ENCODE measurements at regions not wholly inside any gene's neighbourhood (a gene's known extent, or its start where the extent isn't known, plus 50 kb on each side); places are given as distances from the start of the nearest gene placed in this dataset.

DNA sequence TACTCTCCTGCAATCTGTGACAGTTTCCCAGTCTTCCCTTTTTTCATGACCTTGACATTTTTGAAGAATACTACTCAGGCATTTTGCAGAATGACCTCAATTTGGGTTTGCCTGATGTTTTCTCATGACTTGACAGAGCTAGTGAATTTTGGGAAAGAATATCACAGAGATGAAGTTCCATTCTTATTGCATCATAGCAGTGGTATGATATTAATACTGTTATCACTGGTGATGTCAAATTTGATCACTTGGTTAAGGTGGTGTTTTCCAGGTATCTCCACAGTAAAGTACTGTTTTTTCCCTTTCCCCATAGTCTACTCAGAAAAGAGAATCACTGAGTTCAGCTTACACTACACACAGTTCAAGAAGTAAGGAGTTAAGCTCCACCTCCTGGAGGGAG lies 56.2 kb upstream of the XPA start:
- H4K20me1 ChIP-seq (ENCODE audit: insufficient read depth) = no peaks in the 10 kb centered on the region
- H3K4me1 ChIP-seq (ENCODE audit: insufficient read depth) = no peaks in the 10 kb centered on the region
- H3K79me2 ChIP-seq (ENCODE audit: insufficient read depth) = no peaks in the 10 kb centered on the region
- H3F3A ChIP-seq (ENCODE audit: insufficient read depth) = no peaks in the 10 kb centered on the region
- H3K9me3 ChIP-seq (ENCODE audit: low read depth) = no peaks in the 10 kb centered on the region
- H3K27ac ChIP-seq = no peak overlapping the region
- DNase-seq = no peak
- in situ Hi-C loops (cut with MboI) = no loop called here
- no peaks in the 10 kb centered on the region for H3K9me2 ChIP-seq (ENCODE audit: insufficient read depth)
- no peak overlapping the region for H3K4me2 ChIP-seq (ENCODE audit: unreplicated experiment)
- H3K27me3 ChIP-seq (replicated peaks; ENCODE audit: insufficient read depth) = peaks cover 25% of the 10 kb centered on the region
- no peak overlapping the region for H2AFZ ChIP-seq
- H3K9ac ChIP-seq = no peak overlapping the region
- TF ChIP-seq EZH2phosphoT487 (IDR thresholded peaks at IDR 0.05; ENCODE audit: insufficient read depth, low read depth) (no peak), EZH2 (IDR thresholded peaks at IDR 0.05; ENCODE audit: insufficient read depth, poor library complexity, severe bottlenecking) (no peak)
- no peaks in the 10 kb centered on the region for H3K36me3 ChIP-seq (ENCODE audit: low read depth)
- no peak overlapping the region for H3K4me3 ChIP-seq

DNA sequence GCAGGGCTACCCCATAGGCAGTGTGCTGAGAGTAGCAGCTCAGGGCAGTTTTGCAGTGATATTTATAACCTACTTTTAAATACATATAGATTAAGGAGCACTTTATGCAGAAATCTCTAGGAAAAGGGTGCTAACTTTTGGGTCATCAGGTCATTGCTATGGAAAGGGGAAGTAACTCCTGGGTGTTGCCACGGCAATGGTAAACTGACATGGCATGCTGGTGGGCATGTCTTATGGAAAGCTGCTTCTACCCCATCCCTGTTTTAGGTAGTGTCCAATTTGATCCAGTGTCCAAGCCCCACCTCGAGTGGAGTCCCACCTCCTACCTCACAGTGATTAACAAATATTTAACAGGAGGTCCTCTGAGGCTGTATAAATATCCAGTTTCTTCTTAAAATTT lies 56.8 kb upstream of the XPA start:
- no peak overlapping the region for H3K9ac ChIP-seq

DNA sequence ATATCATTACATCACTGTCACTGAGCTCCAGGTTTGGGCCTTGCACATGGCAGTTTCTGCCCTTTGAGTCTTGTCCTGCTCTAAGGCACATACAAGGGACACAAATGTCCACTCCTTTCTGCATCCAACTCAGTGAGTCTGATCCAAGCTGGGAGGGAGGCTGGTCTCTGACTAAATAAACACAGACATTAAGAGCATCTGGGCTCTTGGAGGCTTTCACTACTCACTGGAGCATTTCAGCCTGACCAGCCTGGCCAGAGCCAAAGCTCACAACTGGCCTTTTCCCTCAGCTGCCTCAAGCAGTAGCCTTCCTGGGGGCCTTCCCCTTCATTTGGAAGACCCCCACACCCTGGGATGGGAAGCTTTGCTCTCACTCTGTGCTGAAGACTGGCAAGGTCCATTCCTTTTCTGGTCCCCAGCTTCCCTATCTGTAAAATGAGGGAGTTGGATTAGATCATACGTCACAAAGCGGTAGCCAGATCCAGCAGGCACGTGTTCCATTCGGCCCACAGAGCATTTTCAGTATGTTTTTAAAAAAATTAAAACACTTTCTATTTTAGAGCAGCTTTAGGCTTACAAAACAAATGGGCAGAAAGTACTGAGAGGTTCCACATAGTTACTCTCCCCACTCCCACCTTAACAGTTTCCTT lies 58.6 kb upstream of the XPA start:
- in situ Hi-C loops (cut with MboI) = no loop called here
- Histone ChIP-seq H3K9me2 (ENCODE audit: insufficient read depth) (no peaks in the 10 kb centered on the region), H3F3A (ENCODE audit: insufficient read depth) (no peaks in the 10 kb centered on the region), H3K27me3 (replicated peaks; ENCODE audit: insufficient read depth) (peaks cover 29% of the 10 kb centered on the region), H3K27ac (no peak overlapping the region), H4K20me1 (ENCODE audit: insufficient read depth) (no peaks in the 10 kb centered on the region), H3K4me3 (no peak overlapping the region), H3K4me2 (ENCODE audit: unreplicated experiment) (no peak overlapping the region), H3K9me3 (ENCODE audit: low read depth) (no peaks in the 10 kb centered on the region), H3K9ac (no peak overlapping the region), H2AFZ (no peak overlapping the region), H3K36me3 (ENCODE audit: low read depth) (no peaks in the 10 kb centered on the region), H3K4me1 (ENCODE audit: insufficient read depth) (peaks cover 7% of the 10 kb centered on the region; the same call in 1 of the 2 replicates), H3K79me2 (ENCODE audit: insufficient read depth) (no peaks in the 10 kb centered on the region)
- no peak for DNase-seq
- TF ChIP-seq EZH2phosphoT487 (IDR thresholded peaks at IDR 0.05; ENCODE audit: insufficient read depth, low read depth) (no peak), EZH2 (IDR thresholded peaks at IDR 0.05; ENCODE audit: insufficient read depth, poor library complexity, severe bottlenecking) (no peak)
- WGBS, 2 experiments (ENCODE audit: low coverage in 1 of 2, low lambda C conversion rate in 2 of 2, missing lambda C conversion rate in 2 of 2) = 52 to 60% methylated on average over 4 of the region's 4 CpGs

More for the DNA sequence above, 56.8 kb upstream of the XPA start:
- Histone ChIP-seq H3K27ac (no peak overlapping the region), H3F3A (ENCODE audit: insufficient read depth) (no peaks in the 10 kb centered on the region), H4K20me1 (ENCODE audit: insufficient read depth) (no peaks in the 10 kb centered on the region), H3K4me3 (no peak overlapping the region), H3K4me1 (ENCODE audit: insufficient read depth) (no peaks in the 10 kb centered on the region), H3K9me3 (ENCODE audit: low read depth) (no peaks in the 10 kb centered on the region), H3K9me2 (ENCODE audit: insufficient read depth) (no peaks in the 10 kb centered on the region), H3K4me2 (ENCODE audit: unreplicated experiment) (no peak overlapping the region), H2AFZ (no peak overlapping the region), H3K36me3 (ENCODE audit: low read depth) (no peaks in the 10 kb centered on the region), H3K79me2 (ENCODE audit: insufficient read depth) (no peaks in the 10 kb centered on the region), H3K27me3 (replicated peaks; ENCODE audit: insufficient read depth) (peaks cover 24% of the 10 kb centered on the region)
- in situ Hi-C loops (cut with MboI) = no loop called here
- WGBS, 2 experiments (ENCODE audit: low coverage in 1 of 2, low lambda C conversion rate in 2 of 2, missing lambda C conversion rate in 2 of 2) = 40 to 60% methylated on average over 2 of the region's 2 CpGs
- no peak for TF ChIP-seq EZH2phosphoT487 (IDR thresholded peaks at IDR 0.05; ENCODE audit: insufficient read depth, low read depth)
- no peak for TF ChIP-seq EZH2 (IDR thresholded peaks at IDR 0.05; ENCODE audit: insufficient read depth, poor library complexity, severe bottlenecking)
- DNase-seq = no peak

DNA sequence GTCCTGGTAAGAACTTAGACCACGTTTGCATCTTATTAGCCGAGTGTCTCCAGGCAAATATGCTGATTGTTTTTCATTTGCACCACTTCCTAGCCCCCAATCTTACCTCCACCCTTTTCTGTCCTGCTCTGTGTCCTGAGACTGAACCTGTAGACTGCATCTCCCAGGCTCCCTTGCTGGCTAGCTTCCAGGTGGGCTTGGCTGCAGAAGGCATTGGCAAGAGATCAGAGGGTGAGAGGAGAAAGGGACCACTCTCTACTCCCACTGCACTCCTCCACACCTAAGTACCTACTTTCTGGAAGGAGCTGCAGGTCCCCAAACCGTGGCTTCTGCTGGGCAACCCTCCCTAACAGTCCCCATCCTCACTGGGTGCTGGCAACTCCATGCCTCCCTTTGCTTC lies 59.9 kb upstream of the XPA start:
- TF ChIP-seq EZH2phosphoT487 (IDR thresholded peaks at IDR 0.05; ENCODE audit: insufficient read depth, low read depth) (no peak), EZH2 (IDR thresholded peaks at IDR 0.05; ENCODE audit: insufficient read depth, poor library complexity, severe bottlenecking) (no peak)
- in situ Hi-C loops (cut with MboI) = no loop called here
- 30 to 43% methylated on average over 3 of the region's 3 CpGs for WGBS, 2 experiments (ENCODE audit: low coverage in 1 of 2, low lambda C conversion rate in 2 of 2, missing lambda C conversion rate in 2 of 2)
- H3K4me3 ChIP-seq = no peak overlapping the region
- H3K36me3 ChIP-seq (ENCODE audit: low read depth) = no peaks in the 10 kb centered on the region
- no peak overlapping the region for H3K4me2 ChIP-seq (ENCODE audit: unreplicated experiment)
- no peaks in the 10 kb centered on the region for H3K9me2 ChIP-seq (ENCODE audit: insufficient read depth)
- no peaks in the 10 kb centered on the region for H4K20me1 ChIP-seq (ENCODE audit: insufficient read depth)
- no peak for DNase-seq
- H3K4me1 ChIP-seq (ENCODE audit: insufficient read depth) = peaks cover 10% of the 10 kb centered on the region; the same call in 1 of the 2 replicates
- no peaks in the 10 kb centered on the region for H3K79me2 ChIP-seq (ENCODE audit: insufficient read depth)
- H3K27ac ChIP-seq = no peak overlapping the region
- no peaks in the 10 kb centered on the region for H3F3A ChIP-seq (ENCODE audit: insufficient read depth)
- no peak overlapping the region for H3K9ac ChIP-seq
- H2AFZ ChIP-seq = no peak overlapping the region
- no peaks in the 10 kb centered on the region for H3K9me3 ChIP-seq (ENCODE audit: low read depth)
- peaks cover 26% of the 10 kb centered on the region for H3K27me3 ChIP-seq (replicated peaks; ENCODE audit: insufficient read depth)

Measured in GM23248 (cell line).